H1 (cell line): ENCODE measurements at regions not wholly inside any gene's neighbourhood (a gene's known extent, or its start where the extent isn't known, plus 50 kb on each side); places are given as distances from the start of the nearest gene placed in this dataset.

Experiments
- CTCF ChIA-PET: fragments of 300-600 bp; sonication (Branson Sonifier 250); formaldehyde crosslinking; loops from one replicate; lab custom pipeline; 2021; ENCODE audit not compliant: partially characterized antibody; lab: Charles Lee
- POLR2A ChIA-PET: fragments of 300-600 bp; sonication (Branson Sonifier 250); formaldehyde crosslinking; loops from one replicate; lab custom pipeline; 2021; ENCODE audit warnings: inconsistent platforms; ENCODE audit not compliant: partially characterized antibody; lab: Charles Lee
- DNase-seq, 2 experiments: peaks; one replicate each; pipeline versions ENCODE4 v3.0.0 to v3.0.0-alpha.2; 2010 to 2022; ENCODE audit warnings: low spot score in 2 of 2, low read depth in 1 of 2, mixed read lengths in 1 of 2
- FAIRE-seq: peaks from 2 replicates; lab custom pipeline; 2011; peaks lifted over from hg19 to GRCh38; lab: Jason Lieb, UNC
- H2AFZ ChIP-seq: 2 replicates; pipeline ENCODE4 v1.8.1; 2012; ENCODE audit warnings: low read length, inconsistent platforms
- H2AK5ac ChIP-seq: 2 replicates; pipeline ENCODE4 v1.6.1; 2013; ENCODE audit warnings: low read depth, low read length
- H2BK120ac ChIP-seq: replicated peaks from 2 replicates; pipeline ENCODE3; 2013; ENCODE audit warnings: low read depth, low read length, inconsistent platforms
- H2BK12ac ChIP-seq: 2 replicates; pipeline ENCODE4 v1.6.1; 2013; ENCODE audit warnings: low read depth, low read length
- H2BK15ac ChIP-seq: 2 replicates; pipeline ENCODE4 v1.6.1; 2013; ENCODE audit warnings: low read length
- H2BK20ac ChIP-seq: 2 replicates; pipeline ENCODE4 v1.6.1; 2013; ENCODE audit warnings: low read length
- H2BK5ac ChIP-seq: 2 replicates; pipeline ENCODE4 v1.6.1; 2013; ENCODE audit warnings: low read depth, low read length
- H3K14ac ChIP-seq: 2 replicates; pipeline ENCODE4 v1.6.1; 2013; ENCODE audit warnings: inconsistent platforms; ENCODE audit not compliant: insufficient read length
- H3K18ac ChIP-seq: 2 replicates; pipeline ENCODE4 v1.6.1; 2013; ENCODE audit warnings: low read length; ENCODE audit errors: extremely low read depth
- H3K23ac ChIP-seq: 2 replicates; pipeline ENCODE4 v1.6.1; 2013; ENCODE audit warnings: inconsistent platforms; ENCODE audit not compliant: insufficient read length
- H3K23me2 ChIP-seq: 2 replicates; pipeline ENCODE4 v1.6.1; 2013; ENCODE audit warnings: low read depth, low read length
- H3K27ac ChIP-seq: 2 replicates; pipeline ENCODE4 v1.6.1; 2011; ENCODE audit warnings: low read depth, low read length, inconsistent platforms
- H3K27me3 ChIP-seq, 4 experiments: replicated peaks in 1 of 4; 1 replicate in 1 of 4; 2 replicates in 3 of 4; pipeline versions ENCODE4 v1.6.1 to v1.8.1; 2011 to 2013; ENCODE audit warnings: low read length in 3 of 4, mild to moderate bottlenecking in 3 of 4, inconsistent platforms in 2 of 4, mixed read lengths in 2 of 4, moderate library complexity in 1 of 4; ENCODE audit not compliant: control insufficient read depth in 3 of 4, insufficient read depth in 3 of 4; ENCODE audit errors: extremely low read depth in 1 of 4
- H3K36me3 ChIP-seq, 4 experiments: 2 replicates each; pipeline versions ENCODE4 v1.6.1 to v1.8.1; 2011 to 2013; ENCODE audit warnings: mild to moderate bottlenecking in 4 of 4, low read length in 3 of 4, moderate library complexity in 2 of 4, control low read depth in 1 of 4, inconsistent platforms in 1 of 4; ENCODE audit not compliant: insufficient read depth in 4 of 4, control insufficient read depth in 2 of 4
- H3K4ac ChIP-seq: replicated peaks from 2 replicates; pipeline ENCODE3; 2013; ENCODE audit warnings: low read length, low read depth, mixed read lengths, inconsistent platforms; ENCODE audit not compliant: insufficient read length
- H3K4me1 ChIP-seq, 4 experiments: replicated peaks in 1 of 4; 1 replicate in 1 of 4; 2 replicates in 3 of 4; pipeline versions ENCODE4 v1.6.1 to v1.8.1; 2011 to 2013; ENCODE audit warnings: low read length in 3 of 4, inconsistent platforms in 2 of 4, mixed read lengths in 1 of 4; ENCODE audit not compliant: insufficient read depth in 4 of 4, control insufficient read depth in 3 of 4
- H3K4me2 ChIP-seq, 2 experiments: 2 replicates each; pipeline versions ENCODE4 v1.6.1 to v1.8.1; 2011 to 2013; ENCODE audit warnings: low read depth in 2 of 2, low read length in 2 of 2, control low read depth in 1 of 2, inconsistent platforms in 1 of 2, mild to moderate bottlenecking in 1 of 2; ENCODE audit not compliant: insufficient read depth in 1 of 2
- H3K4me3 ChIP-seq, 4 experiments: fragments of 200-600, 300-600 bp in 1 of 4; sonication (generic), shearing (Covaris generic), sonication (Bioruptor Twin) in 1 of 4; 2 replicates each; pipeline versions ENCODE4 v1.5.1 to v1.8.1; 2011 to 2016; ENCODE audit warnings: low read length in 4 of 4, low read depth in 3 of 4, control low read depth in 2 of 4, inconsistent platforms in 2 of 4, mild to moderate bottlenecking in 2 of 4, mixed read lengths in 1 of 4, moderate library complexity in 1 of 4; ENCODE audit not compliant: insufficient read depth in 2 of 4; ENCODE audit errors: extremely low read depth in 1 of 4
- H3K56ac ChIP-seq: replicated peaks from 2 replicates; pipeline ENCODE3; 2013; ENCODE audit warnings: low read depth, mild to moderate bottlenecking, mixed read lengths, low read length, inconsistent platforms; ENCODE audit not compliant: insufficient read length
- H3K79me1 ChIP-seq: 2 replicates; pipeline ENCODE4 v1.6.1; 2013; ENCODE audit warnings: low read depth, low read length, control low read depth
- H3K79me2 ChIP-seq, 2 experiments: 2 replicates each; pipeline versions ENCODE4 v1.6.1 to v1.8.1; 2012 to 2013; ENCODE audit warnings: low read length in 2 of 2, mild to moderate bottlenecking in 2 of 2, inconsistent platforms in 1 of 2; ENCODE audit not compliant: insufficient read depth in 2 of 2, control insufficient read depth in 1 of 2
- H3K9ac ChIP-seq, 4 experiments: replicated peaks in 1 of 4; 1 replicate in 1 of 4; 2 replicates in 3 of 4; pipeline versions ENCODE4 v1.6.1 to v1.8.1; 2011 to 2013; ENCODE audit warnings: low read depth in 3 of 4, low read length in 3 of 4, control low read depth in 2 of 4, mild to moderate bottlenecking in 2 of 4, moderate library complexity in 2 of 4, inconsistent platforms in 1 of 4; ENCODE audit errors: extremely low read depth in 1 of 4
- H3K9me3 ChIP-seq, 2 experiments: 2 replicates each; pipeline versions ENCODE4 v1.6.1 to v1.8.1; 2012 to 2013; ENCODE audit warnings: mild to moderate bottlenecking in 2 of 2, moderate library complexity in 2 of 2, control low read depth in 1 of 2, inconsistent platforms in 1 of 2, low read depth in 1 of 2, low read length in 1 of 2, mixed read lengths in 1 of 2; ENCODE audit not compliant: insufficient read depth in 2 of 2
- H4K20me1 ChIP-seq, 2 experiments: replicated peaks in 1 of 2; 2 replicates each; pipeline versions ENCODE3 to v1.8.1; 2011 to 2013; ENCODE audit warnings: inconsistent platforms in 2 of 2, low read length in 2 of 2, mild to moderate bottlenecking in 1 of 2; ENCODE audit not compliant: insufficient read depth in 2 of 2, control insufficient read depth in 1 of 2
- H4K5ac ChIP-seq: 2 replicates; pipeline ENCODE4 v1.6.1; 2013; ENCODE audit warnings: low read length, low read depth, mixed read lengths, inconsistent platforms; ENCODE audit not compliant: insufficient read length
- H4K8ac ChIP-seq: 2 replicates; pipeline ENCODE4 v1.8.0; 2013; ENCODE audit warnings: mild to moderate bottlenecking, moderate library complexity, low read length, inconsistent platforms; ENCODE audit not compliant: insufficient read depth; ENCODE audit errors: extremely low read depth
- H4K91ac ChIP-seq: replicated peaks from 2 replicates; pipeline ENCODE3; 2013; ENCODE audit warnings: low read length, mixed read lengths, inconsistent platforms; ENCODE audit not compliant: insufficient read length
- CHD7 ChIP-seq: fragments of 300-600 bp; sonication (generic); IDR thresholded peaks from 2 replicates; pipeline ENCODE4 v1.7.1; 2012; ENCODE audit warnings: low read length, moderate library complexity, mild to moderate bottlenecking, inconsistent platforms; ENCODE audit not compliant: insufficient replicate concordance
- WGBS, 2 experiments: shearing (Covaris generic) in 1 of 2; methylation state at CpG; one replicate each; pipeline versions ENCODE4 v1.1.6 to v1.1.7; 2013 to 2015; ENCODE audit warnings: low lambda C conversion rate in 2 of 2, mixed read lengths in 2 of 2, inconsistent platforms in 1 of 2, low coverage in 1 of 2, missing lambda C conversion rate in 1 of 2; ENCODE audit not compliant: insufficient replicate concordance in 2 of 2, insufficient coverage in 1 of 2, insufficient read length in 1 of 2; ENCODE audit errors: extremely low coverage in 1 of 2, missing lambda C conversion rate in 1 of 2; 5-methylcytosine and 5-hydroxymethylcytosine counted together

DNA sequence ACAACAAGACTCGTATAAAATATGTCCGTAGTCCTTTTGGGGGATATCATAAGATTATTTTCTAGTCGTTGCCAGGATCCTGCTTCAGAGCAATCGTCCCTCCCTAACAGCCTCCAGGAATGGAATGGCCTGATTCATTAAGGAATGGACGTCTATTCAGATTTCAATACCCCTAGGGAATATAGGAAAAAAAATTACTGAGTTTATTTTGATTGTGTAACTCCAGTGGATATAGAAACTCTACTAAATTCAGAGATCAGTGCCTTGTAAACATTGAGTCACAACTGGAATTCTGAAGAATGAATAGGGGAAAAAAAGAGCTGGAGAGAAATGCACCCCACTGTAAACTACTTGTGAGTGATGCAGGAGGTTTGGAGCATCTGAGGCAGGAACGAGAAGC, 1171.5 kb upstream of the GOT2 start:
- Histone ChIP-seq H2BK5ac (no peak overlapping the region), H3K27me3 (no peaks in the 10 kb centered on the region), H2BK15ac (no peak overlapping the region), H3K9ac (no peak overlapping the region), H3K4me2 (no peak overlapping the region), H4K20me1 (no peaks in the 10 kb centered on the region), H3K56ac (no peak overlapping the region), H2BK120ac (no peak overlapping the region), H3K4me3 (no peak overlapping the region), H4K91ac (no peak overlapping the region), H3K79me2 (no peaks in the 10 kb centered on the region), H3K79me1 (no peaks in the 10 kb centered on the region), H2AFZ (no peak overlapping the region), H3K14ac (no peak overlapping the region), H4K5ac (no peak overlapping the region), H2BK20ac (no peak overlapping the region), H3K23ac (no peak overlapping the region), H3K23me2 (no peaks in the 10 kb centered on the region), H3K9me3 (no peaks in the 10 kb centered on the region), H3K4ac (no peak overlapping the region), H3K27ac (no peak overlapping the region), H4K8ac (no peak overlapping the region), H2AK5ac (no peak overlapping the region), H2BK12ac (no peak overlapping the region), H3K4me1 (peaks cover 0 to 3% (median 0%) of the 10 kb centered on the region in 4 experiments; a peak in 2 of 7 replicates), H3K18ac (no peak overlapping the region), H3K36me3 (no peaks in the 10 kb centered on the region)
- CTCF ChIA-PET, result no interaction called here
- POLR2A ChIA-PET, result no interaction called here
- FAIRE-seq (no peak), DNase-seq (no peak)
- WGBS, 2 experiments, result 89% methylated on average over 6 of the region's 6 CpGs; no CpG with 5 or more reads in 1 of the 2 experiments
- no peak for TF ChIP-seq CHD7
